DOHH2 (cell line): ENCODE measurements at regions not wholly inside any gene's neighbourhood (a gene's known extent, or its start where the extent isn't known, plus 50 kb on each side); places are given as distances from the start of the nearest gene placed in this dataset.

ENCODE experiments used
- H3F3A ChIP-seq: fragments of 200-600 bp; sonication (generic), shearing (Covaris generic); 2 replicates; pipeline ENCODE4 v1.6.0; 2016; ENCODE audit warnings: antibody characterized with exemption, mild to moderate bottlenecking; ENCODE audit not compliant: control insufficient read depth, insufficient read depth
- H3K27ac ChIP-seq: fragments of 200-600 bp; sonication (generic); 2 replicates; pipeline ENCODE4 v1.5.1; 2014; ENCODE audit warnings: low read depth, mild to moderate bottlenecking, low read length, moderate library complexity
- H3K27me3 ChIP-seq: fragments of 200-600 bp; sonication (generic); 2 replicates; pipeline ENCODE4 v1.6.1; 2014; ENCODE audit warnings: mild to moderate bottlenecking, low read length, mixed read lengths; ENCODE audit not compliant: control insufficient read depth
- H3K36me3 ChIP-seq: fragments of 200-600 bp; sonication (generic); 2 replicates; pipeline ENCODE4 v1.6.1; 2014; ENCODE audit warnings: mild to moderate bottlenecking, low read length, moderate library complexity, mixed read lengths; ENCODE audit not compliant: control insufficient read depth
- H3K4me1 ChIP-seq: fragments of 200-600 bp; sonication (generic); 2 replicates; pipeline ENCODE4 v1.6.1; 2014; ENCODE audit warnings: mild to moderate bottlenecking, low read length, mixed read lengths; ENCODE audit not compliant: control insufficient read depth
- H3K4me2 ChIP-seq: fragments of 200-600 bp; sonication (generic); 2 replicates; pipeline ENCODE4 v1.6.0; 2014; ENCODE audit warnings: mild to moderate bottlenecking, low read length, moderate library complexity
- H3K4me3 ChIP-seq: fragments of 200-600 bp; sonication (generic); 2 replicates; pipeline ENCODE4 v1.5.1; 2014; ENCODE audit warnings: mild to moderate bottlenecking, low read length, mixed read lengths
- H3K79me2 ChIP-seq: fragments of 200-600 bp; sonication (generic); 2 replicates; pipeline ENCODE4 v1.6.1; 2014; ENCODE audit warnings: mild to moderate bottlenecking, low read length, mixed read lengths; ENCODE audit not compliant: control insufficient read depth
- H3K9me2 ChIP-seq: fragments of 200-600 bp; sonication (generic); replicated peaks from 2 replicates; pipeline ENCODE4 v1.6.1; 2014; ENCODE audit warnings: mild to moderate bottlenecking, low read length, mixed read lengths; ENCODE audit not compliant: control insufficient read depth
- H3K9me3 ChIP-seq: fragments of 200-600 bp; sonication (generic); 2 replicates; pipeline ENCODE4 v1.6.1; 2014; ENCODE audit warnings: antibody characterized with exemption, low read length, mixed read lengths; ENCODE audit not compliant: control insufficient read depth, insufficient read depth
- H4K20me1 ChIP-seq: fragments of 200-600 bp; sonication (generic); 2 replicates; pipeline ENCODE4 v1.6.0; 2014; ENCODE audit warnings: low read depth, mild to moderate bottlenecking, antibody characterized with exemption, low read length, moderate library complexity; ENCODE audit not compliant: control insufficient read depth, insufficient read depth
- EZH2phosphoT487 ChIP-seq: fragments of 200-600 bp; sonication (generic); IDR thresholded peaks from 2 replicates; pipeline ENCODE4 v1.6.1; 2017; ENCODE audit warnings: borderline replicate concordance, mild to moderate bottlenecking, antibody characterized with exemption, low read length, moderate library complexity, mixed read lengths
- TF ChIP-seq, protein P1 (sequence below): fragments of 200-600 bp; sonication (generic); IDR thresholded peaks from one replicate; pipeline ENCODE4 v1.5.1; 2014; ENCODE audit warnings: antibody characterized with exemption, mild to moderate bottlenecking, low read depth, low read length; ENCODE audit not compliant: poor library complexity, severe bottlenecking

DNA sequence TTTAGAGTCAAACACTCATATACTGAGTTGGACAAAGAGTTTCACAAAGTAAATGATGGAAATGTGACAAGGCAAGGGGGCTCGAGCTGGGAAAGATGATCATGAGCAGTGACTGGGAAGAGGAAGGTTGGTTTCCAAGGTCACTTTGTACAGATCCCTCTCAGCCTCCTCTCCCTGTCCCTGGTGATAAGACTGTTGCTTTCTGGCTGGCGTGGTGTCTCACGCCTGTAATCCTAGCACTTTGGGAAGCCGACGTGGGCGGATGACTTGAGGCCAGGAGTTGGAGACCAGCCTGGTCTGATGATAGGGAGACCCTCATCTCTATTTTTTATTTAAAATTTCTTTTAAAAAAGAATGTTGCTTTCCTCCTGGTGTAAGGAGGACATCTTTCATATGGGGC, 65.4 kb upstream of the CALM2 start:
- no peaks in the 10 kb centered on the region for H3K79me2 ChIP-seq
- H4K20me1 ChIP-seq, result no peaks in the 10 kb centered on the region
- TF ChIP-seq, protein P1, sequence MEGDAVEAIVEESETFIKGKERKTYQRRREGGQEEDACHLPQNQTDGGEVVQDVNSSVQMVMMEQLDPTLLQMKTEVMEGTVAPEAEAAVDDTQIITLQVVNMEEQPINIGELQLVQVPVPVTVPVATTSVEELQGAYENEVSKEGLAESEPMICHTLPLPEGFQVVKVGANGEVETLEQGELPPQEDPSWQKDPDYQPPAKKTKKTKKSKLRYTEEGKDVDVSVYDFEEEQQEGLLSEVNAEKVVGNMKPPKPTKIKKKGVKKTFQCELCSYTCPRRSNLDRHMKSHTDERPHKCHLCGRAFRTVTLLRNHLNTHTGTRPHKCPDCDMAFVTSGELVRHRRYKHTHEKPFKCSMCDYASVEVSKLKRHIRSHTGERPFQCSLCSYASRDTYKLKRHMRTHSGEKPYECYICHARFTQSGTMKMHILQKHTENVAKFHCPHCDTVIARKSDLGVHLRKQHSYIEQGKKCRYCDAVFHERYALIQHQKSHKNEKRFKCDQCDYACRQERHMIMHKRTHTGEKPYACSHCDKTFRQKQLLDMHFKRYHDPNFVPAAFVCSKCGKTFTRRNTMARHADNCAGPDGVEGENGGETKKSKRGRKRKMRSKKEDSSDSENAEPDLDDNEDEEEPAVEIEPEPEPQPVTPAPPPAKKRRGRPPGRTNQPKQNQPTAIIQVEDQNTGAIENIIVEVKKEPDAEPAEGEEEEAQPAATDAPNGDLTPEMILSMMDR, result no peak
- no peak for TF ChIP-seq EZH2phosphoT487
- no peaks in the 10 kb centered on the region for H3K36me3 ChIP-seq
- no peaks in the 10 kb centered on the region for H3K9me2 ChIP-seq
- H3K27ac ChIP-seq, result no peak overlapping the region
- H3K27me3 ChIP-seq, result peaks cover 22% of the 10 kb centered on the region
- no peak overlapping the region for H3K4me3 ChIP-seq
- H3K9me3 ChIP-seq, result no peaks in the 10 kb centered on the region
- H3K4me1 ChIP-seq, result no peaks in the 10 kb centered on the region
- no peak overlapping the region for H3K4me2 ChIP-seq
- H3F3A ChIP-seq, result no peaks in the 10 kb centered on the region

DNA sequence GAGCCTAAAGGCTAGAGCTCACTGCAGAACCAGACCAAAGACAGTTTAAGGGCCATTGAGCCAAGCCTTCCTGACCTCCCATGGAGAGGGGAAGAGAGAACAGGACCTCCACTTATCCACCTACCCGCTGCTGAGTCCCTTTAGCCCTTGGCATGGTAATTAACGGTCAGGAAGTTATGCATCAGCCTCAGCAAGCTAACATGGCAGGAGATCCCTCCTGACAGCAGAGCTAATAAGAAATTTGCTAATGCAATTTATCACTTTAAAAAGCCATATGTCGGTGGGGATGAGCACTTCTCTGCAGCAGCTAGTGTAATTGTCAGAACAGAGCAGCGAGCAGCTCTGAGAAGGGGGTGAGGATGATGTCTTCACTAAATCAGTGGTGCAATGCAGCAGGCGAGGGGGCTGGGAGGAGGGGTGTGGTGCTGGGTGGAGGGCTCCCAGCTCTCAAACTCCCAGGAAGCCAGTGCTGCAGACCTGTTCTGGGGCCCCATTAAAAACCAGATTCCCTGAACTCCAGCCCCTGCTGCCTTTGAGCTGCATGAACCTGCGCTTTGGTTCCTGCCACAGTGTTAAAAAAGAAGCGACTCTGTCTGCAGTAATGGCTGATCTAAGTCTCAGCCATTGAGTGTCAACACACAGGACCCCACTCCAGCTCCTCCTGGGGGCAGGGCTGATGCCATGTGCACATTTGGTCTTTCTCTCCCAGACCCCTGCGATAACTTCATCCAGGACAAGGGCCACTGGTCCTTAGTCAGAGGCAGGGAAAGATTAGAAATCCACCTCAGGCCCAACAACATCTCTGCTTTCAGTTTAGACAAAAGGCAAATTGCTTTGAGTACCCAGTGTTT, 63.0 kb upstream of the CALM2 start:
- Histone ChIP-seq H4K20me1 (no peaks in the 10 kb centered on the region), H3K27ac (no peak overlapping the region), H3K27me3 (peaks cover 43% of the 10 kb centered on the region), H3K36me3 (no peaks in the 10 kb centered on the region), H3F3A (no peaks in the 10 kb centered on the region), H3K9me2 (no peaks in the 10 kb centered on the region), H3K4me3 (no peak overlapping the region), H3K4me2 (no peak overlapping the region), H3K9me3 (no peaks in the 10 kb centered on the region), H3K79me2 (no peaks in the 10 kb centered on the region), H3K4me1 (no peaks in the 10 kb centered on the region)
- TF ChIP-seq EZH2phosphoT487, result no peak
- TF ChIP-seq, protein P1, result no peak

DNA sequence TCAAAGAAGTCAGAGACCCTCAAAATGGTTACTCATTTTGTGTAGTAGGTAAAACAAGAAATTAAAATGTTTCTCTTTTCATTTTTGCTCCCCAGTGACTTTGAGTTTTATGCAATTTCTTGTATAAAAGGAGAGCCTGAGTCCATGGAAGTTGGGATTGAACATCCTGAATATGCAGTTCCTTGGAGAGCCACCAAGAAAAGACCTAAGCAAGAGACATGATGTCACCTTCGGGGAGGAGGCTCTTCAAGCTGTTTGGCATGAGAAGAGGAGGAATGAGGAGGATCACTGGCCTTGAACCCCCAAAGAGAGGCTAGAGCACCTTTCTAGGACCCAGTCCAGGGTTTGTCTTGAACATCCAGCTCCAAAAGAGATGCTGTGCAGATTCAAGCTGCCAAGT, 62.3 kb upstream of the CALM2 start:
- H3F3A ChIP-seq, result no peaks in the 10 kb centered on the region
- H3K9me3 ChIP-seq, result no peaks in the 10 kb centered on the region
- H3K4me3 ChIP-seq, result no peak overlapping the region
- peaks cover 46% of the 10 kb centered on the region for H3K27me3 ChIP-seq
- H3K27ac ChIP-seq, result no peak overlapping the region
- H3K4me1 ChIP-seq, result no peaks in the 10 kb centered on the region
- H3K36me3 ChIP-seq, result no peaks in the 10 kb centered on the region
- no peaks in the 10 kb centered on the region for H4K20me1 ChIP-seq
- TF ChIP-seq EZH2phosphoT487, result no peak
- TF ChIP-seq, protein P1, result no peak
- H3K4me2 ChIP-seq, result no peak overlapping the region
- no peaks in the 10 kb centered on the region for H3K9me2 ChIP-seq
- H3K79me2 ChIP-seq, result no peaks in the 10 kb centered on the region
